ENCODE measurements at regions not wholly inside any gene's neighbourhood (a gene's known extent, or its start where the extent isn't known, plus 50 kb on each side); places are given as distances from the start of the nearest gene placed in this dataset.
"Not testable (repeated sequence)": the region's sequence is repeated elsewhere in the genome, so short reads cannot be mapped to it uniquely, and the experiment has no call there.

GRCh38 chr6:150696190-150696589 lies 96.5 kb downstream of the PLEKHG1 start:
- TF ChIP-seq, protein P1, sequence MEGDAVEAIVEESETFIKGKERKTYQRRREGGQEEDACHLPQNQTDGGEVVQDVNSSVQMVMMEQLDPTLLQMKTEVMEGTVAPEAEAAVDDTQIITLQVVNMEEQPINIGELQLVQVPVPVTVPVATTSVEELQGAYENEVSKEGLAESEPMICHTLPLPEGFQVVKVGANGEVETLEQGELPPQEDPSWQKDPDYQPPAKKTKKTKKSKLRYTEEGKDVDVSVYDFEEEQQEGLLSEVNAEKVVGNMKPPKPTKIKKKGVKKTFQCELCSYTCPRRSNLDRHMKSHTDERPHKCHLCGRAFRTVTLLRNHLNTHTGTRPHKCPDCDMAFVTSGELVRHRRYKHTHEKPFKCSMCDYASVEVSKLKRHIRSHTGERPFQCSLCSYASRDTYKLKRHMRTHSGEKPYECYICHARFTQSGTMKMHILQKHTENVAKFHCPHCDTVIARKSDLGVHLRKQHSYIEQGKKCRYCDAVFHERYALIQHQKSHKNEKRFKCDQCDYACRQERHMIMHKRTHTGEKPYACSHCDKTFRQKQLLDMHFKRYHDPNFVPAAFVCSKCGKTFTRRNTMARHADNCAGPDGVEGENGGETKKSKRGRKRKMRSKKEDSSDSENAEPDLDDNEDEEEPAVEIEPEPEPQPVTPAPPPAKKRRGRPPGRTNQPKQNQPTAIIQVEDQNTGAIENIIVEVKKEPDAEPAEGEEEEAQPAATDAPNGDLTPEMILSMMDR (conservative IDR thresholded peaks at IDR 0.05; ENCODE audit: control insufficient read depth, insufficient read depth, low read depth, low read length), result no peak
- no peak overlapping the region for H3K4me3 ChIP-seq (ENCODE audit: control insufficient read depth, low read depth, low read length)
- DNase-seq (ENCODE audit: low read depth), result no peak

- not testable (repeated sequence) for DNase-seq (ENCODE audit: low read depth); H3K4me3 ChIP-seq (ENCODE audit: control insufficient read depth, low read depth, low read length)
These were observed 97.2 kb downstream of the PLEKHG1 start for GRCh38 chr6:150696918-150697317.

DNA sequence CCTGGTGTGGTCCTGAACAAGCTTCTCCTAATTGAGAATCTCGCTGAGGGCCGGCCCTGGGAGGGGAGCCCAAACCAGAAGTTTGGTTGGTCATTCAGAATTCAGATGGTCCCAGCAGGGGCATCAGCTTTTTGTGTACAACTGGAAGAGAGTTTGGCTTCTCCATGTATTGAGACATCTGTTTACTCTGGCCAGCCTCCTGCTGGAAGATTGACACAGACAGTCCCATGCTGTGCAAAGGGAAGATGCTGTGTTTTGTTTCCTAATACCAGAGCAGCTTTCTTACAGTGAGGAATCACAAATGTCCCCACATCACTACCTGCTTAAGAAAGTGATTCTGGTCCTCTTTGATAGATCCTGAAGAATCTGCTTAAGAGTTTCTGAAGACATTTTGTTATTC lies 97.8 kb downstream of the PLEKHG1 start:
- DNase-seq (ENCODE audit: low read depth), result peak; percentile 15
- TF ChIP-seq, protein P1 (conservative IDR thresholded peaks at IDR 0.05; ENCODE audit: control insufficient read depth, insufficient read depth, low read depth, low read length), result no peak

DNA sequence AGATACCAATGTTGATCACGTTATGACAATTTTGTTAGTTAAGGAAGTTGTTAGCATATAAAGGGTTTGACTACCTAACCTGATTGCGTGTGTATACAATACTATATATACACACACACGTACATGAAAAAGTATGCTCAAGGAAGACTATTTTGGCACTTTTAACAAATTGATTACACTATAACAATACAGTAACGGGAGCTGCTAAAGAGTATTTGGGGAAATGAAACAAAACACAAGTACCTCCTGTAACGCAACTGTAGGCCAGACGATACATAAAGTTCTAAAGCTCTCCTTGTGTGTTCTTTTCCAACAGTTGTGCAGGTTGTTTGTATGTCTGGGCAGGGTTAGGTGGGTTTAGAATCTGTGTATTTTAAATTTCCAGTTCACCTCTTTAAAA lies 98.7 kb downstream of the PLEKHG1 start:
- TF ChIP-seq, protein P1 (conservative IDR thresholded peaks at IDR 0.05; ENCODE audit: control insufficient read depth, insufficient read depth, low read depth, low read length), result no peak
- DNase-seq (ENCODE audit: low read depth), result no peak
- H3K4me3 ChIP-seq (ENCODE audit: control insufficient read depth, low read depth, low read length), result no peak overlapping the region

More for the DNA sequence above, 97.8 kb downstream of the PLEKHG1 start:
- H3K4me3 ChIP-seq (ENCODE audit: control insufficient read depth, low read depth, low read length), result no peak overlapping the region

DNA sequence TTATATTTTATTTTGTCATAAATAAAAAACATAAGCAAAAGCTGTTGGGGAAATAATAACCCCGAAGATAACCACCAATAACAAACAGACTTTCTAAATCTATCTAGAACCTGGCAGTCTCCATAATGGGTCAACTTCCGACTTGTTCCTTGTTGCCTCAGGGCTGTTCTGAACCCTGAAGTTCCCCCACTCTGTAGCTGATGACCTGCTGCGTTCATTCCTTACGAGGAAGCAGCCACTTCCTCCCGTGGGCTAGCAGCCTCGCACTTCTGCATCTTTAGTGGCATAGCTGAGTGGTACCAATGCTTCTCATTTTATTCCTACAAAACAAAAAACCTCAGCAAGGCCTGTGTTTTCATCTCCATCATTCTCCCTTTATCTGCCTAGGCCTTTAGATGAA lies 103.0 kb downstream of the PLEKHG1 start:
- DNase-seq (ENCODE audit: low read depth), result no peak
- TF ChIP-seq, protein P1 (conservative IDR thresholded peaks at IDR 0.05; ENCODE audit: control insufficient read depth, insufficient read depth, low read depth, low read length), result no peak
- no peak overlapping the region for H3K4me3 ChIP-seq (ENCODE audit: control insufficient read depth, low read depth, low read length)

- H3K4me3 ChIP-seq (ENCODE audit: control insufficient read depth, low read depth, low read length), result no peak overlapping the region
- TF ChIP-seq, protein P1 (conservative IDR thresholded peaks at IDR 0.05; ENCODE audit: control insufficient read depth, insufficient read depth, low read depth, low read length), result no peak
- DNase-seq (ENCODE audit: low read depth), result no peak
These were observed 104.9 kb downstream of the PLEKHG1 start for GRCh38 chr6:150704447-150705192.

DNA sequence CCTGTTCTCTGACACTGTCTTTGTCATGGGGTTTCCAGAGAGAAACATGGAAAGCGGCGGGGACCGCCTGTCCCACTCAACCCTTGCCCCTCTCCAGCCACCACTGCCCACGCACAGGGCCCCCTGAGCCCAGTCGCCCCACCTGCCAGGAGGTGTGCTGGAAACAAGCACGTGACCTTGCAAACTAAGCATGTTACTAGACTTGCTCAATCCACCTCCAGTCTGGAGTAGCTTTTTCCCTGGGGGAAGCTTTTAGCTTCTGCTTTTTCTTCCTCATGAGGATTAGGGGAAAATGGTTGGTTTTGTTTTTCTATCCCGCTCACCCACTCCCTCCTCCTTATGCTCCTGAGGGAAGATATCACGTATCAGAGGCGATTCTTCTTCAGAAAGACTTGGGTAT lies 105.7 kb downstream of the PLEKHG1 start:
- no peak for DNase-seq (ENCODE audit: low read depth)
- TF ChIP-seq, protein P1 (conservative IDR thresholded peaks at IDR 0.05; ENCODE audit: control insufficient read depth, insufficient read depth, low read depth, low read length), result no peak
- no peak overlapping the region for H3K4me3 ChIP-seq (ENCODE audit: control insufficient read depth, low read depth, low read length)

Data from fibroblast of mammary gland (primary cell).